ENCODE measurements at regions not wholly inside any gene's neighbourhood (a gene's known extent, or its start where the extent isn't known, plus 50 kb on each side); places are given as distances from the start of the nearest gene placed in this dataset.
"Not testable (repeated sequence)": the region's sequence is repeated elsewhere in the genome, so short reads cannot be mapped to it uniquely, and the experiment has no call there.

DNA sequence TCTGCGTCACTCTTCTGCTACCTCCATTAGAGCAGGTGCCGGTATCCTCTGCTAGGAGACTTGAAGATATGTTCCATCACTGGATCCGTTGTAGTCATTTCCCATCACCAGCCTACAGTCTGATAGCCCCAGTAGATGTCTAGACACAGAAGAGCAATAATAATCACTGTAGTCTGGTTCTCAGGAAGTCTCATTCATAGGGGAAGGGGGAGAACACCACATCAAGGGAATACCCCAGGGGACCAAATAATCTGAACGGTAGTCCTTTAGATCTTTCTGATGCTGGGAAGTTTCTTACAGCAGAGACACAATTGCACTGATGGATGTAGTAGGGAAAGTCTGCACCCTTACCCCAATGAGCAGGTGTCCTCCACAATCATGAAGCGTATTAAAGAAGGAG, 595.0 kb downstream of the EPHA3 start:
- H3K4me3 ChIP-seq (replicated peaks; ENCODE audit: low read depth, low read length) = no peak overlapping the region
- TF ChIP-seq, protein P1, sequence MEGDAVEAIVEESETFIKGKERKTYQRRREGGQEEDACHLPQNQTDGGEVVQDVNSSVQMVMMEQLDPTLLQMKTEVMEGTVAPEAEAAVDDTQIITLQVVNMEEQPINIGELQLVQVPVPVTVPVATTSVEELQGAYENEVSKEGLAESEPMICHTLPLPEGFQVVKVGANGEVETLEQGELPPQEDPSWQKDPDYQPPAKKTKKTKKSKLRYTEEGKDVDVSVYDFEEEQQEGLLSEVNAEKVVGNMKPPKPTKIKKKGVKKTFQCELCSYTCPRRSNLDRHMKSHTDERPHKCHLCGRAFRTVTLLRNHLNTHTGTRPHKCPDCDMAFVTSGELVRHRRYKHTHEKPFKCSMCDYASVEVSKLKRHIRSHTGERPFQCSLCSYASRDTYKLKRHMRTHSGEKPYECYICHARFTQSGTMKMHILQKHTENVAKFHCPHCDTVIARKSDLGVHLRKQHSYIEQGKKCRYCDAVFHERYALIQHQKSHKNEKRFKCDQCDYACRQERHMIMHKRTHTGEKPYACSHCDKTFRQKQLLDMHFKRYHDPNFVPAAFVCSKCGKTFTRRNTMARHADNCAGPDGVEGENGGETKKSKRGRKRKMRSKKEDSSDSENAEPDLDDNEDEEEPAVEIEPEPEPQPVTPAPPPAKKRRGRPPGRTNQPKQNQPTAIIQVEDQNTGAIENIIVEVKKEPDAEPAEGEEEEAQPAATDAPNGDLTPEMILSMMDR (IDR thresholded peaks at IDR 0.05; ENCODE audit: low read depth, low read length, missing control alignments) = no peak
- DNase-seq (ENCODE audit: extremely low read depth, low read depth) = no peak

DNA sequence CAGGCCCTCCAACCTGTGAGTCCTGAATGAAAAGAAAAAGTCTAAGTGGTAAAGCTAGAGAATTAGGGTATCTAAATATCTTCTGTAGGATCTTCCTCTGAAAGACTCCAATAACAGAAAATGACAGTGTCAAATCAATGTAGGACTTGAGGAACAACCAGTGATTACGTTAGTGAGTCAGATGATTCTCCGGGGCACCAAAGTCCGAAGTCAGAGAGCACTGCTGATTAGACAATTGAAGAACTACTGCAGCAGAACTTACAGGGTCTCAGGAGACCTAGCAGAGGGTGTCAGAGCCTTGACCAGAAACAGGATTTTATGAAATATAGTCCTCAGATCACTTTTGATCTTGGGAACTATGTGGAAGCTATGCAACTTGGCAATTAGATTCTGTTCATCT, 605.8 kb downstream of the EPHA3 start:
- TF ChIP-seq, protein P1 (IDR thresholded peaks at IDR 0.05; ENCODE audit: low read depth, low read length, missing control alignments) = no peak
- DNase-seq (ENCODE audit: extremely low read depth, low read depth) = no peak
- no peak overlapping the region for H3K4me3 ChIP-seq (replicated peaks; ENCODE audit: low read depth, low read length)

DNA sequence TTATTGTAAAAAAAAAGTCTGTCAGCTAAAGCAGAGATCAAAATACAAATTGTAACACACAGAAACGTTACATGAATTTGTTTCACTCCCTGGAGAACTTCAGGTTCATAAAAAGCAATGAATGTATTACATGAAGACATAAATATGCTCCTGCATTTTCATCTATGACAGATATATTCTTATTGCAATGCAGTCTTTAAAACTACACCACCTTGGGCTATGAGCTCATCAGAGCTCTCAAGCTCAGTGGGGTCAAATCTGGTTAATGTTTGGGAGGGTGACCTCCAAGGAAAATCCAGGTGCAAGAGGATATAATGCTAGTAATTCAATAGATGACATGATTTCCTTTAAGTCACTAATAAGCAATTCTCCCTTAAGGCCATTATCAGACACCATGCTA, 606.8 kb downstream of the EPHA3 start:
- TF ChIP-seq, protein P1 (IDR thresholded peaks at IDR 0.05; ENCODE audit: low read depth, low read length, missing control alignments) = no peak
- H3K4me3 ChIP-seq (replicated peaks; ENCODE audit: low read depth, low read length) = no peak overlapping the region
- no peak for DNase-seq (ENCODE audit: extremely low read depth, low read depth)

DNA sequence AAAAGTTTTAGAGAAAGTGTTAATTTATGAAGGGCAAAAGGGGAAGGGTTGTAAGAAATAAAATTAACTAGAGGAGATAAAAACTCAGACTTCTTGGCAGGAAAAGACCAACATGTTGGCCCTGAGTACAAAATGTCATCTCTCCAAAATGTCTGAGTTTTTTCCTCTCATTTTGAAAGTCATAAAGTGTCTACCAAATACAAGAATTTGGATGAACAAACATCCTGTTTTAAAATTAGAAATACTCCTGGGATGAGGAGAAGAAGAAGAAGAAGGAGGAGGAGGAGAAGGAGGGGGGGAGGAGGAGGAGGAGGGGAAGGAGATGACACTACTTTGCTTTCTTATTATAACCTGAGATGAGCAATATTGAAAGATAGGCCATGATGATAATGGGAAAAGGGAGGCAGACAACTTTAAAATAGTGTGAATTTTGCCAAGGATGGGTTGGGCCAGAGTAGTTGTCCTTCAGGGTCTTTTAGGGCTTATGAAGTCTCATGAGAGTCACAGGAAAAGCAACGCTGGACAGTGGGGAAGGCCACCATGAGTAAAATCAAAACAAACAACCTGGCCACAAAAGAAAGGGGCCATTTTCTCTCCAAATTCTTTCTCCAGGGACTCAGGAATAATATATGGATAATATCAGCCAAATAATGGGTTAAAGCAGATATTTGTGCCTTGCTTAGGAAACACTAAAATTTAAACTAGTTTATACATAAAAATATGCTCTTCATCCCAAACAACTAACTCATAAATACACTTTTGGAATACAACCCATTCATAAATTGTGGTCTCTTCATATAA, 632.9 kb downstream of the EPHA3 start:
- DNase-seq (ENCODE audit: extremely low read depth, low read depth) = no peak
- TF ChIP-seq, protein P1 (IDR thresholded peaks at IDR 0.05; ENCODE audit: low read depth, low read length, missing control alignments) = no peak

DNA sequence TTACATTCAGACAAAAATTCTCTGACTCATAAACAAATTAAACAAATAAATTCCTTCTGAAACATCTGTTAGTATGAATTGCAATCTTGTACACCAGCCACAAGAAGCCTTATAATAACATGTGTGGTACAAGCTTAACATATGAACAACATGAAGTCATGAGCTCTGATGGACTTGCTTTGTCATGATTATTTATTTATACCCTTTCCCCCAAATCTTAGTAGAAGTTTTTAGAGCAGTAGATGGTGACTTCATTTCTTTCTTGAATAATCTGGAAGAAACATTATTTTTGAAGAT, 633.4 kb downstream of the EPHA3 start:
- no peak for DNase-seq (ENCODE audit: extremely low read depth, low read depth)
- H3K4me3 ChIP-seq (replicated peaks; ENCODE audit: low read depth, low read length) = no peak overlapping the region
- TF ChIP-seq, protein P1 (IDR thresholded peaks at IDR 0.05; ENCODE audit: low read depth, low read length, missing control alignments) = no peak

More for the DNA sequence above, 632.9 kb downstream of the EPHA3 start:
- no peak overlapping the region for H3K4me3 ChIP-seq (replicated peaks; ENCODE audit: low read depth, low read length)

DNA sequence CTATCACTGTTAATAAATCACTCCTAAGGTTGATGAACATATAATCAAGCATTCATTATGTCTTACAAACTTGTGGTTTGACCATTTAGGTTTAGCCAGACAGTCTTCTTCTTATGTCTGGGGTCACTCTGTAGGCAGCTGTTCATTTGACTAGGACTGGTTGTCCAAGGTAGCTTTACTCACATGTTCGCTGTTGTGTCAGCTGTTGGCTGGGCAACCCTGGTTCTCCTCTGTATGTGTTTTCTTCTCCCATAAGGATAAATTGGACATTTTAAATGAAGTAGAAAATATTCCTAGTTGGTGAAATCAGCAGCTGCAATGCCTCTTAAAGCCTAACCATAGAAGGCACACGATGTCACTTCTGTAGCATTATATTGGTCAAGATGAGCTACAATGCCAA, 635.1 kb downstream of the EPHA3 start:
- TF ChIP-seq, protein P1 (IDR thresholded peaks at IDR 0.05; ENCODE audit: low read depth, low read length, missing control alignments) = no peak
- no peak overlapping the region for H3K4me3 ChIP-seq (replicated peaks; ENCODE audit: low read depth, low read length)

DNA sequence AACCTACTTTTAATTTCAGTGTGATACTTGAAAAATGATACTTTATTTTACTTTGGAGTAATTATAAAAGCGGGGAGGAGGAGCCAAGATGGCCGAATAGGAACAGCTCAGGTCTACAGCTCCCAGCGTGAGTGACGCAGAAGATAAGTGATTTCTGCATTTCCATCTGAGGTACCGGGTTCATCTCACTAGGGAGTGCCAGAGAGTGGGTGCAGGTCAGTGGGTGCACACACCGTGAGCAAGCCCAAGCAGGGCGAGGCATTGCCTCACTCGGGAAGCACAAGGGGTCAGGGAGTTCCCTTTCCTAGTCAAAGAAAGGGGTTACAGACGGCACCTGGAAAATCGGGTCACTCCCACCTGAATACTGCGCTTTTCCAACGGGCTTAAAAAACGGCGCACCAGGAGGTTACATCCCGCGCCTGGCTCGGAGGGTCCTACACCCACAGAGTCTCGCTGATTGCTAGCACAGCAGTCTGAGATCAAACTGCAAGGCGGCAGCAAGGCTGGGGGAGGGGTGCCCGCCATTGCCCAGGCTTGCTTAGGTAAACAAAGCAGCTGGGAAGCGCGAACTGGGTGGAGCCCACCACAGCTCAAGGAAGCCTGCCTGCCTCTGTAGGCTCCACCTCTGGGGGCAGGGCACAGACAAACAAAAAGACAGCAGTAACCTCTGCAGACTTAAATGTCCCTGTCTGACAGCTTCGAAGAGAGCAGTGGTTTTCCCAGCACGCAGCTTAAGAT, 640.3 kb downstream of the EPHA3 start:
- H3K4me3 ChIP-seq (replicated peaks; ENCODE audit: low read depth, low read length); DNase-seq (ENCODE audit: extremely low read depth, low read depth): not testable (repeated sequence)

More for the DNA sequence above, 635.1 kb downstream of the EPHA3 start:
- DNase-seq (ENCODE audit: extremely low read depth, low read depth) = no peak
